Breast epithelium (tissue), 4 donors: ENCODE measurements at regions not wholly inside any gene's neighbourhood (a gene's known extent, or its start where the extent isn't known, plus 50 kb on each side); places are given as distances from the start of the nearest gene placed in this dataset.

Experiments used
- DNase-seq, 2 donors: peaks; one replicate each; pipeline ENCODE4 v3.0.0-alpha.2; 2019; ENCODE audit warnings: low spot score in 2 of 2
- H3K27ac ChIP-seq, 2 donors: fragments of 200-600 bp; sonication (generic) in 1 of 2; one replicate each; pipeline ENCODE4 v1.5.1; 2016 to 2019; ENCODE audit warnings: mild to moderate bottlenecking in 1 of 2
- H3K27me3 ChIP-seq, 2 donors: fragments of 200-600 bp; sonication (generic) in 1 of 2; one replicate each; pipeline versions ENCODE4 v1.5.1 to v1.6.0; 2017 to 2019; ENCODE audit warnings: control low read depth in 1 of 2, mild to moderate bottlenecking in 1 of 2
- H3K36me3 ChIP-seq: fragments of 200-600 bp; one replicate; pipeline ENCODE4 v1.5.1; 2019
- H3K4me1 ChIP-seq, 2 donors: fragments of 200-600 bp; sonication (generic); one replicate each; pipeline ENCODE4 v1.5.1; 2016 to 2019; ENCODE audit warnings: control low read depth in 1 of 2
- H3K4me3 ChIP-seq, 3 donors: fragments of 200-600 bp; sonication (generic); 1 replicate in 2 of 3; 2 replicates in 1 of 3; pipeline ENCODE4 v1.5.1; 2016 to 2019; ENCODE audit warnings: mild to moderate bottlenecking in 3 of 3, moderate library complexity in 2 of 3
- H3K9me3 ChIP-seq, 2 donors: fragments of 200-600 bp; sonication (generic) in 1 of 2; one replicate each; pipeline ENCODE4 v1.5.1; 2016 to 2019; ENCODE audit warnings: control low read depth in 1 of 2
- CTCF ChIP-seq, 3 donors: fragments of 450-650 bp; IDR thresholded peaks; one replicate each; pipeline ENCODE4 v1.5.1; 2016 to 2017; ENCODE audit warnings: antibody characterized with exemption in 3 of 3, mild to moderate bottlenecking in 3 of 3, moderate library complexity in 3 of 3
- POLR2A ChIP-seq: fragments of 450-650 bp; IDR thresholded peaks from one replicate; pipeline ENCODE4 v1.6.1; 2016; ENCODE audit warnings: antibody characterized with exemption, mild to moderate bottlenecking, moderate library complexity
- POLR2AphosphoS5 ChIP-seq, 3 donors: sonication (generic); formaldehyde crosslinking; IDR thresholded peaks; one replicate each; pipeline ENCODE4 v1.6.1; 2017; ENCODE audit warnings: antibody characterized with exemption in 3 of 3
- intact Hi-C: fragments of 100-400 bp; cut with DNase I; formaldehyde crosslinking; loops from one replicate; pipeline ENCODE4 v1.15.1; 2023; ENCODE audit warnings: low total_unique reads

DNA sequence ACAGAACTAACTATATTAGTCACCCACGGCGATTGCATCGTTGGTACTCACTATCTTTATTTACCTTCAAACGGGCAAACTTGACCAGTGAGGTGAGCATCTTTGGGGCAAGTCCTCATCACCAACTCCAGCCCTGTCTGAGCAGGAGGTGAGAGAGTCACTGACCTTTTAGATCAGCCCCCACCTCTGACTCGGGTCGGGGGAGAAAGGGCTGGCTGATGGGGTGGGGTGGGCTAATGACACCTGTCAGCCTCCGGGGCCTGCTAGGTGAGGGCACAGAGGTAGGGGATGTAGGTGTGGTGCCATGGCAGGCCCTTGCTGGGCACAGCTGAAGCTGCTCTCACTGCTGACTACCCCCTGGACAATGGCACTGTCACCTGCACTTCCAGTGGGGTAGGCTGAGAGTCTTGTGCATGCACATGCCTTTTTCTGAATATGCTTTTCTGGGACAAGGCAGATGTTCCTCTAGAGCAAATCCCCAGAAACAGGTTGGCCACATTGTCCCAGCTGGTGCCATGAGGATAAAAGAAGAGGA, 359.5 kb upstream of the MKI67 start:
- Histone ChIP-seq H3K27ac (no peak overlapping the region), H3K4me3 (no peak overlapping the region), H3K4me1 (no peaks in the 10 kb centered on the region), H3K27me3 (peaks cover 0 to 5% of the 10 kb centered on the region in 2 donors), H3K36me3 (no peaks in the 10 kb centered on the region), H3K9me3 (peaks cover 3 to 10% of the 10 kb centered on the region in 2 donors)
- no peak for DNase-seq
- intact Hi-C loops: no loop called here
- no peak for TF ChIP-seq CTCF (IDR thresholded peaks at IDR 0.05)
- TF ChIP-seq POLR2AphosphoS5 (IDR thresholded peaks at IDR 0.05): no peak
- no peak for TF ChIP-seq POLR2A

GRCh38 chr10:128487517-128487916, 361.3 kb upstream of the MKI67 start:
- no peaks in the 10 kb centered on the region for H3K27me3 ChIP-seq
- no peak overlapping the region for H3K4me3 ChIP-seq
- TF ChIP-seq POLR2AphosphoS5 (IDR thresholded peaks at IDR 0.05) (no peak), POLR2A (no peak), CTCF (IDR thresholded peaks at IDR 0.05) (no peak)
- intact Hi-C loops: no loop called here
- DNase-seq: no peak
- no peak overlapping the region for H3K27ac ChIP-seq
- H3K36me3 ChIP-seq: no peaks in the 10 kb centered on the region
- peaks cover 3 to 10% of the 10 kb centered on the region in 2 donors for H3K9me3 ChIP-seq
- H3K4me1 ChIP-seq: no peaks in the 10 kb centered on the region

- Histone ChIP-seq H3K27ac (no peak overlapping the region), H3K9me3 (peaks cover 3 to 10% of the 10 kb centered on the region in 2 donors), H3K4me1 (no peaks in the 10 kb centered on the region), H3K27me3 (no peaks in the 10 kb centered on the region), H3K36me3 (no peaks in the 10 kb centered on the region), H3K4me3 (no peak overlapping the region)
- DNase-seq: no peak
- TF ChIP-seq CTCF (IDR thresholded peaks at IDR 0.05) (no peak), POLR2AphosphoS5 (IDR thresholded peaks at IDR 0.05) (no peak), POLR2A (no peak)
- intact Hi-C loops: no loop called here
Observed at GRCh38 chr10:128489324-128490247, 363.4 kb upstream of the MKI67 start.

- no peak for DNase-seq
- no peak overlapping the region for H3K4me3 ChIP-seq
- H3K27ac ChIP-seq: no peak overlapping the region
- H3K36me3 ChIP-seq: no peaks in the 10 kb centered on the region
- no peak for TF ChIP-seq CTCF (IDR thresholded peaks at IDR 0.05)
- no peak for TF ChIP-seq POLR2A
- TF ChIP-seq POLR2AphosphoS5 (IDR thresholded peaks at IDR 0.05): no peak
- H3K4me1 ChIP-seq: no peaks in the 10 kb centered on the region
- intact Hi-C loops: loop anchor here (2.0 kb wide), 1 partner anchor 37 kb away; no protein-coding TSS in a partner anchor
- H3K27me3 ChIP-seq: no peaks in the 10 kb centered on the region
- peaks cover 0 to 5% of the 10 kb centered on the region in 2 donors for H3K9me3 ChIP-seq
Observed at GRCh38 chr10:128491686-128492085, 365.5 kb upstream of the MKI67 start.

DNA sequence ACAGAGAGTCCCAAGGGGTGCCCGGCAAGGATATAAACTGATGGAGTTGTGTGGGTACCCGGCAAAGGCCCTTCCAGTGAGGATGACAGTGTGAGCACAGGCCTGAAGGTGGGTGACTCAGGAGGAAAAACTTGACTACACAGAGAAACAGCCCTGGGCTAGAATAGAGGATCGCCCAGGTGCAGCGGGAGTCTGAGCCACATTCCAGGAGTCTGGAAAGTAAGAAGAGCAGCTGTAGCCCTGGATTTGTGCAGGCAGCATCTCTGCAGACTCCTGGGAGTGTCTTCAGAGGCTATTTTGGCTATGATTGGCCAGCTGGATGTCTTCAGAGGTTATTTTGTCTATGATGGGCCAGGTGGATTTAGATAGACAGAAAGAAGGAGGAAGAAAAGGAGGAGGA, 367.6 kb upstream of the MKI67 start:
- H3K27ac ChIP-seq: no peak overlapping the region
- no peaks in the 10 kb centered on the region for H3K4me1 ChIP-seq
- intact Hi-C loops: loop anchor here (2.0 kb wide), 1 partner anchor 39 kb away; no protein-coding TSS in a partner anchor
- H3K9me3 ChIP-seq: no peaks in the 10 kb centered on the region
- no peak overlapping the region for H3K4me3 ChIP-seq
- H3K27me3 ChIP-seq: no peaks in the 10 kb centered on the region
- no peaks in the 10 kb centered on the region for H3K36me3 ChIP-seq
- TF ChIP-seq POLR2AphosphoS5 (IDR thresholded peaks at IDR 0.05): no peak
- TF ChIP-seq CTCF (IDR thresholded peaks at IDR 0.05): no peak
- no peak for TF ChIP-seq POLR2A
- no peak for DNase-seq
